ENCODE measurements at regions not wholly inside any gene's neighbourhood (a gene's known extent, or its start where the extent isn't known, plus 50 kb on each side); places are given as distances from the start of the nearest gene placed in this dataset.
"Not testable (repeated sequence)": the region's sequence is repeated elsewhere in the genome, so short reads cannot be mapped to it uniquely, and the experiment has no call there.

GRCh38 chr6:114762145-114762544, 419.3 kb upstream of the HS3ST5 start:
- DNase-seq, result no peak

- DNase-seq, result peak; percentile 21
Observed at GRCh38 chr6:114747995-114748625, 405.3 kb upstream of the HS3ST5 start.

- no peak for DNase-seq
Observed at GRCh38 chr6:114740547-114740946, 397.7 kb upstream of the HS3ST5 start.

- DNase-seq, result no peak
Observed at GRCh38 chr6:114739656-114740055, 396.8 kb upstream of the HS3ST5 start.

- no peak for DNase-seq
Observed at GRCh38 chr6:114735025-114735735, 392.4 kb upstream of the HS3ST5 start.

GRCh38 chr6:114733596-114733995, 390.8 kb upstream of the HS3ST5 start:
- no peak for DNase-seq

GRCh38 chr6:114718716-114719270, 376.0 kb upstream of the HS3ST5 start:
- DNase-seq, result no peak

GRCh38 chr6:114718186-114718585, 375.4 kb upstream of the HS3ST5 start:
- no peak for DNase-seq

- no peak for DNase-seq
Observed at GRCh38 chr6:114714836-114715507, 372.1 kb upstream of the HS3ST5 start.

- DNase-seq, result no peak
Observed at GRCh38 chr6:114713690-114714089, 370.9 kb upstream of the HS3ST5 start.

- no peak for DNase-seq
Observed at GRCh38 chr6:114712129-114712662, 369.4 kb upstream of the HS3ST5 start.

GRCh38 chr6:114707081-114707620, 364.3 kb upstream of the HS3ST5 start:
- DNase-seq, result peak; percentile 51

- no peak for DNase-seq
Observed at GRCh38 chr6:114690625-114691024, 347.8 kb upstream of the HS3ST5 start.

- no peak for DNase-seq
Observed at GRCh38 chr6:114659513-114659912, 316.7 kb upstream of the HS3ST5 start.

GRCh38 chr6:114651611-114652010, 308.8 kb upstream of the HS3ST5 start:
- DNase-seq, result no peak

- DNase-seq, result no peak
Observed at GRCh38 chr6:114650891-114651290, 308.1 kb upstream of the HS3ST5 start.

GRCh38 chr6:114649298-114649697, 306.5 kb upstream of the HS3ST5 start:
- DNase-seq, result no peak

- no peak for DNase-seq
Observed at GRCh38 chr6:114648847-114649246, 306.0 kb upstream of the HS3ST5 start.

GRCh38 chr6:114638341-114638740, 295.5 kb upstream of the HS3ST5 start:
- no peak for DNase-seq

GRCh38 chr6:114634016-114634415, 291.2 kb upstream of the HS3ST5 start:
- DNase-seq, result no peak

GRCh38 chr6:114626226-114626625, 283.4 kb upstream of the HS3ST5 start:
- not testable (repeated sequence) for DNase-seq

- DNase-seq, result no peak
Observed at GRCh38 chr6:114619621-114620200, 276.9 kb upstream of the HS3ST5 start.

GRCh38 chr6:114611696-114612095, 268.9 kb upstream of the HS3ST5 start:
- DNase-seq, result no peak
